Stimulated activated effector memory CD8-positive, alpha-beta T cell treated with anti-CD3 and anti-CD28 coated beads, Interleukin-12 subunit alpha, Interleukin-12 subunit beta, amount 100 ng/mL, for 72 hours (primary cell): ENCODE measurements at regions not wholly inside any gene's neighbourhood (a gene's known extent, or its start where the extent isn't known, plus 50 kb on each side); places are given as distances from the start of the nearest gene placed in this dataset.

Experiments used
- ATAC-seq: fragments of 150-1000 bp; cut with Tn5 transposase; 2 replicates; pipeline ENCODE4 v1.10.0; 2021
- DNase-seq, 2 donors: peaks; one replicate each; pipeline ENCODE4 v3.0.0; 2021 to 2022; ENCODE audit warnings: low spot score in 2 of 2
- H3K27ac Mint-ChIP-seq: one replicate; pipeline ENCODE4 v1.8.0; 2022; ENCODE audit warnings: mild to moderate bottlenecking, mixed read lengths
- H3K36me3 Mint-ChIP-seq: one replicate; pipeline ENCODE4 v1.8.0; 2022; ENCODE audit warnings: mild to moderate bottlenecking, mixed read lengths
- H3K4me1 Mint-ChIP-seq: one replicate; pipeline ENCODE4 v1.8.0; 2022; ENCODE audit warnings: mixed read lengths
- H3K4me3 Mint-ChIP-seq: one replicate; pipeline ENCODE4 v1.8.0; 2022; ENCODE audit warnings: mild to moderate bottlenecking, mixed read lengths
- H3K9me3 Mint-ChIP-seq: one replicate; pipeline ENCODE4 v1.8.0; 2022; ENCODE audit warnings: mixed read lengths

GRCh38 chrX:39810901-39811300 lies 286.9 kb downstream of the BCOR start:
- H3K36me3 Mint-ChIP-seq: no peaks in the 10 kb centered on the region
- H3K9me3 Mint-ChIP-seq: no peaks in the 10 kb centered on the region
- H3K27ac Mint-ChIP-seq: peak overlapping the region; percentile 30
- H3K4me3 Mint-ChIP-seq: no peak overlapping the region
- ATAC-seq: no peak
- H3K4me1 Mint-ChIP-seq: peaks cover 14% of the 10 kb centered on the region
- DNase-seq: no peak

GRCh38 chrX:39811376-39811775 lies 286.4 kb downstream of the BCOR start:
- H3K27ac Mint-ChIP-seq: no peak overlapping the region

GRCh38 chrX:39813631-39814277 lies 284.0 kb downstream of the BCOR start:
- no peaks in the 10 kb centered on the region for H3K36me3 Mint-ChIP-seq
- DNase-seq (no peak), ATAC-seq (no peak)
- H3K4me1 Mint-ChIP-seq: peaks cover 26% of the 10 kb centered on the region
- no peak overlapping the region for H3K4me3 Mint-ChIP-seq
- no peak overlapping the region for H3K27ac Mint-ChIP-seq
- H3K9me3 Mint-ChIP-seq: no peaks in the 10 kb centered on the region

More at GRCh38 chrX:39811376-39811775, 286.4 kb downstream of the BCOR start:
- DNase-seq (no peak), ATAC-seq (no peak)
- Mint-ChIP-seq H3K4me3 (no peak overlapping the region), H3K9me3 (no peaks in the 10 kb centered on the region), H3K4me1 (peaks cover 12% of the 10 kb centered on the region), H3K36me3 (no peaks in the 10 kb centered on the region)

- DNase-seq (peak in 1 of 2 donors; percentile 56), ATAC-seq (peak; percentile 48)
- Mint-ChIP-seq H3K27ac (no peak overlapping the region), H3K9me3 (no peaks in the 10 kb centered on the region), H3K36me3 (no peaks in the 10 kb centered on the region), H3K4me1 (peaks cover 26% of the 10 kb centered on the region), H3K4me3 (no peak overlapping the region)
Observed at GRCh38 chrX:39814391-39814790, 283.4 kb downstream of the BCOR start.

- ATAC-seq (peak; percentile 90), DNase-seq (no peak)
- H3K36me3 Mint-ChIP-seq: no peaks in the 10 kb centered on the region
- H3K4me1 Mint-ChIP-seq: peaks cover 26% of the 10 kb centered on the region
- H3K9me3 Mint-ChIP-seq: no peaks in the 10 kb centered on the region
- no peak overlapping the region for H3K27ac Mint-ChIP-seq
- H3K4me3 Mint-ChIP-seq: no peak overlapping the region
Observed at GRCh38 chrX:39815631-39816030, 282.1 kb downstream of the BCOR start.

GRCh38 chrX:39816871-39817731 lies 280.7 kb downstream of the BCOR start:
- peaks cover 26% of the 10 kb centered on the region for H3K4me1 Mint-ChIP-seq

GRCh38 chrX:39817754-39818470 lies 279.8 kb downstream of the BCOR start:
- Mint-ChIP-seq H3K4me3 (no peak overlapping the region), H3K4me1 (peaks cover 26% of the 10 kb centered on the region), H3K9me3 (no peaks in the 10 kb centered on the region), H3K27ac (no peak overlapping the region), H3K36me3 (no peaks in the 10 kb centered on the region)
- ATAC-seq: no peak
- no peak for DNase-seq

More at GRCh38 chrX:39816871-39817731, 280.7 kb downstream of the BCOR start:
- no peaks in the 10 kb centered on the region for H3K36me3 Mint-ChIP-seq
- no peak for DNase-seq
- H3K9me3 Mint-ChIP-seq: no peaks in the 10 kb centered on the region
- H3K4me3 Mint-ChIP-seq: no peak overlapping the region
- peak; percentile 56 for ATAC-seq
- H3K27ac Mint-ChIP-seq: no peak overlapping the region

GRCh38 chrX:39818750-39819149 lies 279.0 kb downstream of the BCOR start:
- H3K4me1 Mint-ChIP-seq: peaks cover 29% of the 10 kb centered on the region
- no peak overlapping the region for H3K4me3 Mint-ChIP-seq
- no peaks in the 10 kb centered on the region for H3K9me3 Mint-ChIP-seq
- ATAC-seq: no peak
- H3K27ac Mint-ChIP-seq: no peak overlapping the region
- DNase-seq: no peak
- H3K36me3 Mint-ChIP-seq: no peaks in the 10 kb centered on the region

- Mint-ChIP-seq H3K4me3 (peak overlapping the region; percentile 68), H3K9me3 (no peaks in the 10 kb centered on the region), H3K27ac (no peak overlapping the region), H3K36me3 (no peaks in the 10 kb centered on the region), H3K4me1 (peaks cover 34% of the 10 kb centered on the region)
- DNase-seq (no peak), ATAC-seq (no peak)
Observed at GRCh38 chrX:39819921-39820849, 277.6 kb downstream of the BCOR start.

GRCh38 chrX:39820938-39821708 lies 276.6 kb downstream of the BCOR start:
- Mint-ChIP-seq H3K27ac (no peak overlapping the region), H3K9me3 (no peaks in the 10 kb centered on the region), H3K36me3 (no peaks in the 10 kb centered on the region), H3K4me1 (peaks cover 25% of the 10 kb centered on the region), H3K4me3 (peak overlapping the region; percentile 68)
- peak in 1 of 2 donors; percentile 49 for DNase-seq
- peak; percentile 57 for ATAC-seq

- Mint-ChIP-seq H3K9me3 (no peaks in the 10 kb centered on the region), H3K36me3 (no peaks in the 10 kb centered on the region), H3K4me1 (peaks cover 23% of the 10 kb centered on the region), H3K27ac (no peak overlapping the region), H3K4me3 (peak overlapping the region; percentile 68)
- no peak for DNase-seq
- no peak for ATAC-seq
Observed at GRCh38 chrX:39821709-39822095, 276.1 kb downstream of the BCOR start.

GRCh38 chrX:39822133-39822748 lies 275.5 kb downstream of the BCOR start:
- no peak for ATAC-seq
- peaks cover 18% of the 10 kb centered on the region for H3K4me1 Mint-ChIP-seq
- no peaks in the 10 kb centered on the region for H3K9me3 Mint-ChIP-seq
- H3K27ac Mint-ChIP-seq: no peak overlapping the region
- DNase-seq: no peak
- H3K36me3 Mint-ChIP-seq: no peaks in the 10 kb centered on the region
- H3K4me3 Mint-ChIP-seq: peak overlapping the region; percentile 68

GRCh38 chrX:39823424-39823823 lies 274.3 kb downstream of the BCOR start:
- Mint-ChIP-seq H3K9me3 (no peaks in the 10 kb centered on the region), H3K4me1 (peaks cover 9% of the 10 kb centered on the region), H3K27ac (no peak overlapping the region), H3K4me3 (no peak overlapping the region), H3K36me3 (no peaks in the 10 kb centered on the region)
- no peak for DNase-seq
- no peak for ATAC-seq

GRCh38 chrX:39823854-39824253 lies 273.9 kb downstream of the BCOR start:
- ATAC-seq: no peak

More at GRCh38 chrX:39823854-39824253, 273.9 kb downstream of the BCOR start:
- H3K36me3 Mint-ChIP-seq: no peaks in the 10 kb centered on the region
- H3K4me3 Mint-ChIP-seq: no peak overlapping the region
- H3K27ac Mint-ChIP-seq: peak overlapping the region; percentile 33
- no peaks in the 10 kb centered on the region for H3K9me3 Mint-ChIP-seq
- DNase-seq: no peak
- peaks cover 9% of the 10 kb centered on the region for H3K4me1 Mint-ChIP-seq
